Peyer's patch (tissue), 4 donors: ENCODE measurements at regions not wholly inside any gene's neighbourhood (a gene's known extent, or its start where the extent isn't known, plus 50 kb on each side); places are given as distances from the start of the nearest gene placed in this dataset.

Experiments
- POLR2A ChIP-seq, 2 donors: fragments of 450-650 bp; IDR thresholded peaks; one replicate each; pipeline ENCODE4 v1.5.1; 2017; ENCODE audit warnings: antibody characterized with exemption in 2 of 2, mild to moderate bottlenecking in 2 of 2, moderate library complexity in 2 of 2
- TF ChIP-seq, protein P1 (sequence below), 6 experiments: fragments of 450-650 bp in 4 of 6; fragments of 200-600 bp in 2 of 6; sonication (generic) in 1 of 6; IDR thresholded peaks; one replicate each; pipeline ENCODE4 v1.5.1; 2017 to 2019; ENCODE audit warnings: antibody characterized with exemption in 6 of 6, mild to moderate bottlenecking in 3 of 6, moderate library complexity in 1 of 6

DNA sequence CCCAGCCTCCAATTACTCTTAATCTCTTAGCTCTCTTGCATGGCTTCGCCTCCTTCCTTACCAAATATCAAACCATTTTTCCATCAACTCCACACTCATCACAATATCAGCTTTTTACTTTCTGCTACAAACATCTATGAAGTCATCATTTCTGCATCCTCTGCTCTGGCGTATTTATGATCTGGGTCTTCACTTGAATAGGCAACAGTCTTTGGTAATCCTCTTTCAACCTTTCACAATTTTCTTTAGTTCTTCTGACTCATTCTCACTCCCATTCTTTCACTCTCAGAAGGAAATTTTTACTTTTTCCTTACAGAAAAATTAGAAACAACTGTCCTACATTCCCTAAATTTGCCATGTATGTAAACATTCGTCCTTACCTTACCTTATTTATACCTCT lies 522.4 kb downstream of the HDGFL1 start:
- TF ChIP-seq, protein P1, sequence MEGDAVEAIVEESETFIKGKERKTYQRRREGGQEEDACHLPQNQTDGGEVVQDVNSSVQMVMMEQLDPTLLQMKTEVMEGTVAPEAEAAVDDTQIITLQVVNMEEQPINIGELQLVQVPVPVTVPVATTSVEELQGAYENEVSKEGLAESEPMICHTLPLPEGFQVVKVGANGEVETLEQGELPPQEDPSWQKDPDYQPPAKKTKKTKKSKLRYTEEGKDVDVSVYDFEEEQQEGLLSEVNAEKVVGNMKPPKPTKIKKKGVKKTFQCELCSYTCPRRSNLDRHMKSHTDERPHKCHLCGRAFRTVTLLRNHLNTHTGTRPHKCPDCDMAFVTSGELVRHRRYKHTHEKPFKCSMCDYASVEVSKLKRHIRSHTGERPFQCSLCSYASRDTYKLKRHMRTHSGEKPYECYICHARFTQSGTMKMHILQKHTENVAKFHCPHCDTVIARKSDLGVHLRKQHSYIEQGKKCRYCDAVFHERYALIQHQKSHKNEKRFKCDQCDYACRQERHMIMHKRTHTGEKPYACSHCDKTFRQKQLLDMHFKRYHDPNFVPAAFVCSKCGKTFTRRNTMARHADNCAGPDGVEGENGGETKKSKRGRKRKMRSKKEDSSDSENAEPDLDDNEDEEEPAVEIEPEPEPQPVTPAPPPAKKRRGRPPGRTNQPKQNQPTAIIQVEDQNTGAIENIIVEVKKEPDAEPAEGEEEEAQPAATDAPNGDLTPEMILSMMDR (IDR thresholded peaks at IDR 0.05), result no peak
- no peak for TF ChIP-seq POLR2A (IDR thresholded peaks at IDR 0.05)
